ENCODE measurements at regions not wholly inside any gene's neighbourhood (a gene's known extent, or its start where the extent isn't known, plus 50 kb on each side); places are given as distances from the start of the nearest gene placed in this dataset.
"Not testable (repeated sequence)": the region's sequence is repeated elsewhere in the genome, so short reads cannot be mapped to it uniquely, and the experiment has no call there.

DNA sequence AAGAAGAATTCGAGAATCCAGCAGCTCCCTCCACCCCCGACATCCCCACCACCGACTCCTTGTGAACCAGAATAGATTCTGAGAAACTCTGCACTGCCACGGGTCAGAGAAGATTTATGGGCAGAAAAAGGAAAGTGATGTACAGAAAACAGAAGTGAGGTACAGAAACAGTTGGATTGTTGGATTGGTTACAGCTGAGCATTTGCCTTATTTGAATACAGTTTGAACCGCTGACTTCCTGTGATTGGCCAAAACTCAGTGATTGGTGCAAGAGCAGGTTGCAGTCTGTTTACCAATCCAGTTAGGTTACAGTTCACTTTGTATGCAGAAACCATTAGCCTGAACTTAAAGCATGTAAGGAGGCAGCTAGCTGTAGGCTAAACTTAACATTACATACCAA, 131.2 kb upstream of the HDDC2 start:
- DNase-seq = no peak

GRCh38 chr6:125434760-125435159, 133.0 kb upstream of the HDDC2 start:
- no peak for DNase-seq

DNA sequence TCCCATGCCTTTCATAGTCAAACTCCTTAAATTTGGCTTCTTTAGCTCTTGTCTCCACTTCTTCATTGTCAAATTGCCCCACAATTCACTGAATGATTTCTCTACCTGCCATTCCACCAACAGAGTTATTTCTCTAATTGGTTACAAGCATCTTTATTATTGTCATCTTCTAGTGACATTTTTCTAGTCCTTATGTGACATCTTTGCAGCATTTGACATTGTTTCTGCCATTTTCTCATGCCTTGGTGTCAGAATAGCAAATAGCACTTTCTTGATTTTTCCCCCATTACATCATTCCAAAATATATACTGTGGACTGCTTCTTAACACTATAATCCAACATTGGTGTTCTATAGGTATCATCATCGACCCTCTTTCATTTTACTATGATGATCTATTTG, 137.7 kb upstream of the HDDC2 start:
- DNase-seq = no peak

GRCh38 chr6:125444006-125444923, 142.5 kb upstream of the HDDC2 start:
- DNase-seq = peak; percentile 79

DNA sequence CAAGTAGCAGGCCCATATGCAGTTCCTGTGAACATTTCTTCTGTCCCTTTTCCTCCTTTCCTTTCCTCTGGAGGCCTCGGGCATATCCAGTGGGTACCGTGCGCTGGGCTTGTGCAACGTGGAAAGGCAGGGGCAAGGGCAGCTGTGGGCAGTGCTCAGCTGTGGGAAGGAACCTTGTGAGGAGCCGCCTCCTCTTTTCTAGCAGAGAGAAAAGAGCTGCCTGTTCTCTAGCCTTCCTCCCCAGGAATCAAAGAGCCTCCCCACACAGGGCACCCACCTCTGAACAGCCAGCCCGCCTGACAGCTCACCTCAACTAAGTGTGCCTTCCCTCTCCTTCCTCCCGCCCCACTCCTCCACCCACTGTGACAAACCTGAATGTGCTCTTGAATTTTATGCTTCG, 143.3 kb upstream of the HDDC2 start:
- no peak for DNase-seq

DNA sequence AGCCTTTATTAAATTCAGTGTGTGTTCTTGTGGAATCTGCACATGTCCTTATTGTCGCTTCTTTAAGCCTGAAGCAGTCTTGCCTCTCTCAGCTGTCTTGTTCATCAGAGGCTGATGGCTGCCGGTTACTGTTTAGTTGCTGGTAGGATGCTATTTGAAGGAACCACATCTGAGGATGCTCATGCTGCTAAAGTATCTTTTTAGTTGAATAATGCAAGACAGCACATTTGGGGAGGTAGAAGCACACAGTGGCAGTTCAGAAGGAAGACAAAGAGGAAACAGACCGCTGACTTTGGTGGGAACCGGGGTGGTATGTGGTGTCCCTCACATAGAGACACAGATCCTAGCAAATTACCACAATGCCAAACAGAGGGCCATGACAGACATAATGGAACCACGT, 144.2 kb upstream of the HDDC2 start:
- DNase-seq = no peak

GRCh38 chr6:125451750-125452149, 150.0 kb upstream of the HDDC2 start:
- no peak for DNase-seq

GRCh38 chr6:125453516-125453915, 151.7 kb upstream of the HDDC2 start:
- DNase-seq = no peak

DNA sequence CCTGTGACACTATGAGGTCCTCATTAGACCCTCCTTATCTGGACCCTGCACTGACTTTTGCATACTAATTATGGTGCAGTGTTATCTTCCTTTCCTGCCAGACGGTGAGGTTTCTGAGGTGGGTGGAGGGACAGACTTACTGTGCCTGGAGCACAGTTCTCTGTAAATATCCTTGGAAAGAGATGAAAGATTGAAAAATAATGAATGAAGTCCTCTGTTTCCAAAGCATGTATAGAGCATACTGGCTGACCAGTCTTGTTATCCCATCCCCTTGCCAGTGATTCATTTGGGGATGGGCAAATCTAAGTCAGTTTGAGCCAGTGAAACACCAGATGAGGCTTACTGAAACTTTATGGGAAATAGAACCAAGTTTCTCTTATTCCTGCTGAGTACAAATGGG, 152.6 kb upstream of the HDDC2 start:
- no peak for DNase-seq

DNA sequence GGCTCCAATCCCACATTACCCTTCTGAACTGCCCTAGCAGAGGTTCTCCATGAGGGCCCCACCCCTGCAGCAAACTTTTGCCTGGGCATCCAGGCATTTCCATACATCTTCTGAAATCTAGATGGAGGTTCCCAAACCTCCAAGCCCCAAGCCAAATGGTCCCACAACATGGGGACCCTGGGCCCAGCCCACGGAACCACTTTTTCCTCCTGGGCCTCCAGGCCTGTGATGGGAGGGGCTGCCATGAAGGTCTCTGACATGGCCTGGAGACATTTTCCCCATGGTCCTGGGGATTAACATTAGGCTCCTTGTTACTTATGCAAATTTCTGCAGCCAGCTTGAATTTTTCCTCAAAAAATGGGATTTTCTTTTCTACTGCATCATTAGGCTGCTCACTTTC, 156.7 kb upstream of the HDDC2 start:
- not testable (repeated sequence) for DNase-seq

GRCh38 chr6:125465332-125465731, 163.6 kb upstream of the HDDC2 start:
- DNase-seq = not testable (repeated sequence)

DNA sequence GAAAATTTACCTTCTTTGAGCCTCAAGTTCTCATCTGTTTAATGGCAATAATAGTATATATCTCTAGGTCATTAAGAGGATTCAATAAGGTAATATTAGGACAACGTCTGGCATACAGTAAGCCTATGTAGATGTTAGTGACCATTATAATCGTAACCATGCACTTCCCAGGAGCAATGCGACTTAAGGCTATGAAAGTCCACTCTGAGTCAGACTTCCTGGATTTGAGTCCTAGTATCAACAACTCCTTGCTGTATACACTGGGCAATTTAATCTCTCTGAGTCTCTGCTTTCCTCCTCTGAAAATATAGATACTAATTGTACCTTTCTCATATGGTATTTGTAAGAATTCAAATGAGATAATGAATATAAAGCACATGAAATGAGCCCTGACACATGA, 168.1 kb upstream of the HDDC2 start:
- no peak for DNase-seq

GRCh38 chr6:125471667-125472066, 169.9 kb upstream of the HDDC2 start:
- DNase-seq = no peak

- no peak for DNase-seq
Observed at GRCh38 chr6:125474061-125474460, 172.3 kb upstream of the HDDC2 start.

- DNase-seq = no peak
Observed at GRCh38 chr6:125477156-125477555, 175.4 kb upstream of the HDDC2 start.

DNA sequence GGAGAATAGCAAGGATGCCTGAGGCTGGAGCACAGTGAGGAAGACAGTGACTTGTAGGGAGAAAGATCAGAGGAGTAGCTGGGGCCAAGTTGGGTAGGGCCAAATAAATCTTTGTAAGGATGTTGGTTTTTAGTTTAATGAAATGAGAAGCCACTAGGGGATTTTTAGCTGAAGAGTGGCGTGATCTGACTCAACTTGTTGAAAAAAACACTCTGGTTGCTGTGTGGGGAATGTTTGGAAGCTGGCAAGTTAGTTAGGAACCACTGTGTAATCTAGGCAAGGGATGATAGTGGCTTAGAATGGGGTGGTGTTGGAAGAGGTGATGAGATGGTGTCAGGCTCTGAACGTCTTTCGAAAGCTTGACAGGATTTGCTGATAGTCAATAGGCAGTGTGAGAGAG, 176.1 kb upstream of the HDDC2 start:
- no peak for DNase-seq

GRCh38 chr6:125480146-125480545, 178.4 kb upstream of the HDDC2 start:
- no peak for DNase-seq

- peak; percentile 56 for DNase-seq
Observed at GRCh38 chr6:125480571-125480970, 178.8 kb upstream of the HDDC2 start.

DNA sequence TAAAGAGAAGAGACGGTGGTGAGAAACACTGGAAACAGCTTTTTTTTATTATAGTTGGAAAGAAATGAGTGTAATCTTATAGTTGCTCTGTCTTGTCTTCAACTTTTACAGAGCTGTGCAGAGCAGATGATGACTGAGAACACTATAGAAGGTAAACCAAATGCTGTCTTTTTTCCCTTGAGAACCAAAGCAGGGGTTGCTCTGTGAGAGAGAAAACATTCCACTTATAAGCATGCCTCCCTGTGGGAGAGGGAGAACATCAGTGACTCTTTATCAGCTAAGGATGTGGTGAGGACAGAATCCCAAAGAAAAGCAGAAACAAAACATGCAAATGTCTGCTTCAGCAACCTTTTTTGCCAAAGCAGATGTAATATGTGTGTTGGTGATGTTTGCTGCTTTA, 179.3 kb upstream of the HDDC2 start:
- no peak for DNase-seq

GRCh38 chr6:125485757-125486156, 184.0 kb upstream of the HDDC2 start:
- DNase-seq = no peak

- DNase-seq = no peak
Observed at GRCh38 chr6:125486881-125487280, 185.1 kb upstream of the HDDC2 start.

GRCh38 chr6:125489579-125490285, 188.0 kb upstream of the HDDC2 start:
- no peak for DNase-seq

GRCh38 chr6:125491860-125492618, 190.3 kb upstream of the HDDC2 start:
- no peak for DNase-seq

DNA sequence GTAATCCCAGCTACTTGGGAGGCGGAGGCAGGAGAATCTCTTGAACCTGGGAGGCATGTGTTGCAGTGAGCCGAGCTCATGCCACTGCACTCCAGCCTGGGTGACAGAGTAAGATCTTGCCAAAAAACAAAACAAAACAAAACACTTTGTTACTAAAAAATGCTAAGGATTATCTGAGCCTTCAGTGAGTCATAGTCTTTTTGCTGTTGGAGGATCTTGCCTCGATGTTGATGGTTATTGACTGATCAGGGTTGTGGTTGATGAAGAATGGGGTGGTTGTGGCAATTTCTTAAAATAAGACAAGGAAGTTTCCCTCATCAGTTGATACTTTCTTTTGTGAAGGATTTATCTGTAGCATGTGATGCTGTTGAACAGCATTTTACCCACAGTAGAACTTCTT, 196.8 kb upstream of the HDDC2 start:
- DNase-seq = no peak
